Stimulated activated CD4-positive, alpha-beta T cell treated with anti-CD3 and anti-CD28 coated beads, Interleukin-4, amount 100 ng/mL, for 1 hour (primary cell): ENCODE measurements at regions not wholly inside any gene's neighbourhood (a gene's known extent, or its start where the extent isn't known, plus 50 kb on each side); places are given as distances from the start of the nearest gene placed in this dataset.
A peak's percentile ranks its signal among the peaks of the same experiment; 100 is the strongest.

Experiments used
- DNase-seq: peaks from one replicate; pipeline ENCODE4 v3.0.0-alpha.2; 2020

DNA sequence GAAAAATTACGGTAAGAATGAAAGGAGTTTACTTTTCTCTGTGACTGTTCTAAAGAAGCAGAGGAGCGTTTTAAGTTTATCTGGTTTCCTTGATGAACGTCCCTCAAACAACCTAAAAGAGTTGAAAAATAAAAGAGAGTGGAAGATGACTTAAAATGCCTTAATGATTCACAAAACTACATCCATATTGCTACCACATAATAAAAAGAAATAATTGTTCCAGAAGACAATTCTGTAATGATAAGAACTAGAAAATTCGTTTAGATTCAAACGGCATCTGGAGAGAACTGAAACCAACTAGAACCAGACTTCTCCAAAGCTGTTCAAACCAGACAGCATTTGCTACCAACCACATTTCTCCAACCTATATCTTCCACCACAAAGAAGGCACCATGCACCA is 68.1 kb downstream of the TEKT4 start:
- DNase-seq = no peak

DNA sequence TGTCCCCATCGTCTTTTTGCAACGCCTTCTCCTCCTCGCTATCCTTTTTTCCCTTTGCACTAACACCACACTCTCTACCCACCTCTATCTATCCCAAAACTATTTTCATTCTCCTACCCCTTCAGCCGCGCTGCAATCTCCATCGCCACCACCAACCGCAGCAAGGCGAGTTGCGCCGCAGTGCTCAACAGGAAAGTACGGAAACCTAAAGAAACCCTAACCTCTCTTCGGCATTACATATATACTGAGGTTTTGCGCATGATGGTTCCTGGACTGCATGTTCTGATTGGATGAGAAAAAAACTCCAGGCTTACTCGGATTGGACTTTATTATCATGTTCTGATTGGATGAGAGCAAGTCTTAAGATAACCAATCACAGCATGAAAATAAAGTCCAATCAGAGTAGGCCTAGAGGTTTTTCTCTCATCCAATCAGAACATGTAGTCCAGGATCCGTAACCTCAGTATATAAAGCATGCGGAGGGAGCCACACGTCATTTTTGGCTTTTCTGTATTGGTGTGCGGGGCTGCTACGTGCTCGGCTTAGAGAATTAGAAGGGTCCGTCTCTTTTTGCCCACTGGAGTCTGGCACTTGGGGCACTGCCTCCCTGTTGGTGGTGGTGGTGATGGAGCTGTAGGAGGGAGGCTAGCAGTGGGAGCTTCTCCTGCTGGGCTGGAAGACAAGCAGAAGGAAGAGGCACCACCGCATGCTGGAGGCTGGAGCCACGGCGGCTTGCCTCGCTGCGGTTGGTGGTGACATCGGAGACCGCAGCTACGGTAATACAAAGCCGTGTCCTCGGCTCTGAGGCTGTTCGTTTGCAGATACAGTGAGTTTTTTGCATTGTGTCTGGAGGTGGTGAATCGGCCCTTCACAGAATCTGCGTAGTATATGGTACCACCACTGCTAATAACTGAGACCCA is 76.1 kb downstream of the TEKT4 start:
- DNase-seq = no peak

DNA sequence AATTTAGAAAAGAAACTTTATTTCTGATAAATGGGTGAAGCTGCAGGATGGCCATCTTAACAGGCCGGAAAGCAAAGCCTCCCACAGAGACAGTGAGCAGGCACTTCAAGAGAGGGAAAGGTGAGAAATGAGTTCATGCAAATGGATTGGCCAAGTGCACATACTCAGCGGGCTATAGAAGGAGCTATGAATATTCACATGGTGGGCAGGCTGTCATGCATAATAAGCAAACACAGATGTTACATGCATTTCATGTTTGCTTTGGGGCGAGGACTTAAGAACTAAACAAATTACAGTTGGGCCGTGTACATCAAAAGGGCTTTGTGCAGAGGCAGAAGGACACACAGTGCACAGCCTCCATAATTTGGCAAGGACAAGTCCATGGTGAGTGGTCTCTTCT is 69.8 kb upstream of the MAL start:
- DNase-seq = no peak

DNA sequence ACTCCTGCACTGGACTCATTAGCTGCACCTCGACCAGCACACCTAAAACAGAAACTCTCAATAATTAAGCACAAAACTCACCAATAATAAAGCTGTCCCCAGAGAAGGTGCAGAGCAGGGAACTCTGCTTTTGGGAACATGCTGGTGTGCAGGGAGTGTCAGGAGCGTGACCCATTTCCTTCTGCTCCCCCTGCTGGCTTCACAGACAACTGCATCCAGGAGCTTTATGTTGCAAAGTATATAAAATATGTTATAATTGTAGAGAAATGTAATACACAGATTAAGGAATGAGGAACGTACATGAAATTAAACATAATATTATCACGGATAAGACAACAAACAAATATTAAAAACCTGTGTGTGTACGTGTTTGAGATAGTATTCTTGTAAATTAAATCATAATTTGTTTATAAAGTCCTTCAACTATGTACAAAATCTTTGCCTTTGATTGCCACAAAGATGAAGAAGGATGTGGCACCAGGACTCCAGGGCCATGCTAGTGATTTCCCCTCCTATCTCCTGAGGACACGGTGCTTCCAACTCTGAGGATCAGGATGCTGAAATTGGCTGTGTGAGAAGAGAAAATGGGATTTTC is 68.6 kb upstream of the MAL start:
- peak; percentile 44 for DNase-seq

DNA sequence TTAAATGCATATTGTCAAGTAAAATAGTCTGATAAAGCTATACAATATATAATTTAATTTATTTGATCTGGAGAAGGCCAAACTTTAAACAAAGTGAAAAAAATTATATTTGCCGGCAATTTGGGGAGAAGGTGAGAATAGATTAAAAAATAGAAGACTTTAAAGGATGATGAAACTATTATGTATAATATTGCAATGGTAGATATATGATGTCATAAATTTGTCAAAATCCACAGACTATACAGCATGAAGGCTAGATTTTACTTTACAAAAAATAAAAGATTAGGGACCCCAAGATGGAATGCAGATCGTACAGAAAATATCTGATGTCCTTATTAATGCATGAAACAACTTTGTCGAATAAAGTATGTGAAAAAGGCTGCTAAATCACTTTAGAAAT is 67.3 kb upstream of the MAL start:
- no peak for DNase-seq

DNA sequence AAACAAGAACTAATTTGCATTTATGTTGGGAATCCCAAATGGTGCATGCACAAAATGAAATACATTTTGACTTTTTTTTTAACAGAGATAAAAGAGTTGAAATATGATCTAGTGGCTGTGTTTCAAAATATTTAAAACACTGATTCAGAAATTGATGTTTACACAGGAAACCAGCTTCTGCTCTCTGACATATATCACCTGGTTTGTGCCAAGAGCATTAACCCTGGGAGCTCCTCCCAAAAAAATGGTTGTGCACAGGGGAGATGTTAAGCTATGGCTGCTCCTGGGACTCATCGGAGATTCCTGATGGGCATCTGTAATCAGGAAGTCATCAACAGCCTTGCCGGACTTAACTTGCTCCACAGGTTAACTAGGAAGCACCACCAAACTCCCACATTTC is 65.2 kb upstream of the MAL start:
- DNase-seq = no peak

DNA sequence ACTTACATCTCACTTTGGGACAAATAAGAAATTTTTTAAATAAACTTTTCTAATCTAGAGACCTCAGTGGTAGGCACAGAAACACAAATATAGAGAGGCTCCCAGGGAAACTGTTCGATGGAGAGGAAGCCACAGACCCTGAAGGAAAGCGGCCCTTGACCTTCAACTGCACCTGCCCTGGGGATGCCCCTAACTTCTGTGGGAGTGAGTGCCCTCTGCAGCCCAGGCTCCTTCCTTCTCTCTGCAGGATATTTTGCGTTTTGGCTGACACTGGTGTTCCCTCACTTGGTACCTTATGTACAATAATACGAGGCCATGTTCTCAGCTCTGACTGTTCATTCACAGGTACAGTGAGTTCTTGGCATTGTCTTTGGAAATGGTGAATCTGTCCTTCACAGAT is 64.8 kb upstream of the MAL start:
- DNase-seq = no peak

DNA sequence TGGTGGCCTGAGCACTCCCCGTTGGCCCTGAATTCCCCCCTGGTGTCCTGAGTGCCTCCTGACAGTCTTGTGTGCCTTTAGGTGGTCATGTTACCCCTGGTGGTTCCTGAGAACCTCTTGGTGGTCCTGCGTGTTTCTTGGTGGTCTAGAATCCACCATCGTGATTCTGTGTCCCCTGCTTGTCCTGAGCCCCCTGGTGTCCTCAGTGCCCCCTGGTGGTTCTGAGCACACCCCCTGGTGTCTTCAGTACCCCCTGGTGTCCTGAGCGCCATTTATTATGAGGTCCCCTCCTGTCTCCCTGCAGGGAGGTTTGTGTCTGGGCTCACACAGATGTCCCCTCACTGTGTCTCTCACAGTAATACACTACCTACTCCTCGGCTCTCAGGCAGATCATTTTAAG is 61.3 kb upstream of the MAL start:
- no peak for DNase-seq

DNA sequence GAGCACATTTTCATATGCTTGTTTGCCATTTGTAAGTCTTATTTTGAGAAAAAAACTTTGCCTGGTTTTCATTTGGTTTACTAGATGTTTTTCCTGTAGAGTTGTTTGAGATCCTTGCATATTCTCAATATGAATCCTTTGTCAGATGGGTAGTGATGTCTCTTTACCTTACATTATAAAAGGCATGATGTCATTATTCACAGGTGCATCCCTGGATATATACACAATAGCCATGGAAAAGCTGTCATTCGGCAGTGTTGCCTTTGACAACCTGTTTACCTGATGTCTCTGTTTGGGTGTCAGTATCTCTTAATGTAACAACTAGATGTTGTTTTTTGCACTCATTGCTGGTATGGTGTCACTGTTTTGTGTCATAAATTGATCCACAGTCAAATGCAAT is 58.8 kb upstream of the MAL start:
- DNase-seq = no peak

DNA sequence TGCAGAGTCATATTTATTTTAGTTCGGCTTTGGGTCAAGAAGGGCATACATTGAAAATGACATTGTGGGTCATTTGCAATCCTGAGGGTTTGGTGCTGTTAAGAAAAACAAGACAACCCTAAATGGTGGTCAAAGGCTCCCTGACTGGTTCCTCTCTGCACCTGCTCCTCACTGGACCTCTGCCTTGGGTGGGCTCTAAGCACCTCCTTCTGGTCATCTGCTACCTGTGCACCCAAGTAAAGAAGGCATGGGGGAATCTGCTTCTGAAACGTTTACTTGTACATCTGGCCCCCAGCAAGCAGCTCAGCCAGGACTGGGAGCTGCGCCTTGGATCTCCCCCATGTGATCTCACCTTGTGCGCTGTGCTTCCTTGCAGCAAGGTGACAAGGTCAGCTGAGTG is 55.2 kb upstream of the MAL start:
- no peak for DNase-seq
